Mesenchymal stem cell (in vitro differentiated cells and primary cell): ENCODE measurements at regions not wholly inside any gene's neighbourhood (a gene's known extent, or its start where the extent isn't known, plus 50 kb on each side); places are given as distances from the start of the nearest gene placed in this dataset.
"Not testable (repeated sequence)": the region's sequence is repeated elsewhere in the genome, so short reads cannot be mapped to it uniquely, and the experiment has no call there.

Experiments
- DNase-seq: peaks from one replicate; pipeline ENCODE4 v3.0.0-alpha.2; 2013
- H2AFZ ChIP-seq: one replicate; pipeline ENCODE4 v1.6.1; 2013; ENCODE audit warnings: low read depth, mild to moderate bottlenecking, control low read depth, inconsistent platforms, low read length, moderate library complexity
- H2AK5ac ChIP-seq: 2 replicates; pipeline ENCODE4 v1.6.1; 2013; ENCODE audit warnings: low read length, moderate library complexity, mild to moderate bottlenecking, inconsistent platforms; ENCODE audit not compliant: severe bottlenecking
- H2BK120ac ChIP-seq: one replicate; pipeline ENCODE4 v1.6.1; 2013; ENCODE audit warnings: low read depth, mild to moderate bottlenecking, inconsistent platforms, low read length, moderate library complexity
- H2BK12ac ChIP-seq, 2 experiments: one replicate each; pipeline ENCODE4 v1.6.1; 2013; ENCODE audit warnings: inconsistent platforms in 2 of 2, low read length in 2 of 2, mild to moderate bottlenecking in 2 of 2, moderate library complexity in 2 of 2, control low read depth in 1 of 2
- H2BK15ac ChIP-seq: one replicate; pipeline ENCODE4 v1.6.1; 2013; ENCODE audit warnings: mild to moderate bottlenecking, low read depth, inconsistent platforms; ENCODE audit not compliant: poor library complexity, severe bottlenecking
- H2BK5ac ChIP-seq: 2 replicates; pipeline ENCODE4 v1.6.1; 2013; ENCODE audit warnings: low read depth, mild to moderate bottlenecking, low read length, control low read depth, inconsistent platforms; ENCODE audit not compliant: poor library complexity, severe bottlenecking
- H3K14ac ChIP-seq, 2 experiments: one replicate each; pipeline ENCODE4 v1.6.1; 2013; ENCODE audit warnings: inconsistent platforms in 2 of 2, low read length in 2 of 2, control low read depth in 1 of 2, mild to moderate bottlenecking in 1 of 2, moderate library complexity in 1 of 2
- H3K18ac ChIP-seq, 2 experiments: one replicate each; pipeline ENCODE4 v1.6.1; 2013; ENCODE audit warnings: inconsistent platforms in 2 of 2, low read length in 2 of 2, control low read depth in 1 of 2, low read depth in 1 of 2, mild to moderate bottlenecking in 1 of 2
- H3K23ac ChIP-seq, 2 experiments: one replicate each; pipeline ENCODE4 v1.6.1; 2013; ENCODE audit warnings: inconsistent platforms in 2 of 2, low read length in 2 of 2, mild to moderate bottlenecking in 2 of 2, moderate library complexity in 2 of 2, control low read depth in 1 of 2
- H3K27ac ChIP-seq: 2 replicates; pipeline ENCODE4 v1.5.1; 2013; ENCODE audit warnings: mild to moderate bottlenecking, moderate library complexity, low read length, control low read depth, inconsistent platforms; ENCODE audit not compliant: poor library complexity, severe bottlenecking
- H3K27me3 ChIP-seq, 2 experiments: 2 replicates each; pipeline versions ENCODE4 v1.6.1 to v1.7.0; 2013; ENCODE audit warnings: low read length in 2 of 2, mild to moderate bottlenecking in 2 of 2, moderate library complexity in 2 of 2, control low read depth in 1 of 2, inconsistent platforms in 1 of 2; ENCODE audit not compliant: control insufficient read depth in 1 of 2, insufficient read depth in 1 of 2
- H3K36me3 ChIP-seq, 2 experiments: 2 replicates each; pipeline versions ENCODE4 v1.6.1 to v1.7.0; 2013; ENCODE audit warnings: low read length in 2 of 2, control low read depth in 1 of 2, inconsistent platforms in 1 of 2, low read depth in 1 of 2, mild to moderate bottlenecking in 1 of 2; ENCODE audit not compliant: insufficient read depth in 2 of 2, control insufficient read depth in 1 of 2
- H3K4ac ChIP-seq, 2 experiments: one replicate each; pipeline ENCODE4 v1.6.1; 2013; ENCODE audit warnings: inconsistent platforms in 2 of 2, low read length in 2 of 2, mild to moderate bottlenecking in 2 of 2, moderate library complexity in 2 of 2, control low read depth in 1 of 2, low read depth in 1 of 2
- H3K4me1 ChIP-seq: 2 replicates; pipeline ENCODE4 v1.6.1; 2013; ENCODE audit warnings: low read depth, low read length, control low read depth; ENCODE audit not compliant: control insufficient read depth, insufficient read depth
- H3K4me2 ChIP-seq: 2 replicates; pipeline ENCODE4 v1.6.1; 2013; ENCODE audit warnings: low read length, mild to moderate bottlenecking, inconsistent platforms; ENCODE audit not compliant: poor library complexity, severe bottlenecking
- H3K4me3 ChIP-seq, 2 experiments: 2 replicates each; pipeline versions ENCODE4 v1.5.1 to v1.7.0; 2013; ENCODE audit warnings: low read length in 2 of 2, mild to moderate bottlenecking in 2 of 2, control low read depth in 1 of 2, low read depth in 1 of 2; ENCODE audit not compliant: insufficient read depth in 1 of 2
- H3K79me1 ChIP-seq: replicated peaks from 2 replicates; pipeline ENCODE4 v1.6.1; 2013; ENCODE audit warnings: mild to moderate bottlenecking, control low read depth, low read length, inconsistent platforms; ENCODE audit not compliant: poor library complexity, severe bottlenecking
- H3K9ac ChIP-seq: 2 replicates; pipeline ENCODE4 v1.7.0; 2013; ENCODE audit warnings: mild to moderate bottlenecking, low read length, moderate library complexity
- H3K9me3 ChIP-seq: 2 replicates; pipeline ENCODE4 v1.7.0; 2013; ENCODE audit warnings: mild to moderate bottlenecking, low read length; ENCODE audit not compliant: control insufficient read depth
- H4K8ac ChIP-seq: one replicate; pipeline ENCODE4 v1.6.1; 2013; ENCODE audit warnings: inconsistent platforms, mild to moderate bottlenecking, low read length, moderate library complexity
- H4K91ac ChIP-seq: one replicate; pipeline ENCODE4 v1.6.1; 2013; ENCODE audit warnings: mild to moderate bottlenecking, low read length, inconsistent platforms
- WGBS: methylation state at CpG from one replicate; pipeline ENCODE4 v1.1.7; 2013; ENCODE audit warnings: mixed read lengths; 5-methylcytosine and 5-hydroxymethylcytosine counted together

DNA sequence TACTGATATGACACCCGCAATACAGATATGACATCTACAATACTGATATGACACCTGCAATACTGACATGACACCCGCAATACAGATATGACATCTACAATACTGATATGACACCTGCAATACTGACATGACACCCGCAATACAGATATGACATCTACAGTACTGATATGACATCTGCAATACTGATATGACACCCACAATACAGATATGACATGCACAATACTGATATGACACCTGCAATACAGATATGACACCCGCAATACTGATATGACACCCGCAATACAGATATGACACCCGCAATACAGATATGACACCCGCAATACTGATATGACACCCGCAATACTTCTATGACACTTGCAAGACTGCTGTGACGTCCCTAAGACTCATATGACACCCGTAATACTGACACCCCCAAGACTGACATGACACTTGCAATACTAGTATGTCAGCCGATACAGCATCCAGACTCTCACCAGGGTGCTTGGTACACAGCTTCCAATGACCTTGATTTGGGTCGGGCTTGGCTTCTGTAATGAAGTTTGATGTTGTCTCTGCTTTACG, 114.1 kb downstream of the MRPL57 start:
- H3K9me3 ChIP-seq, H3K9ac ChIP-seq, H3K27me3 ChIP-seq, H3K4me3 ChIP-seq, H2BK120ac ChIP-seq, H3K4ac ChIP-seq, H3K23ac ChIP-seq, H3K18ac ChIP-seq, DNase-seq, H2BK5ac ChIP-seq, H3K79me1 ChIP-seq, H3K14ac ChIP-seq, H4K8ac ChIP-seq, H3K36me3 ChIP-seq, H2AFZ ChIP-seq, H3K27ac ChIP-seq, H2AK5ac ChIP-seq, H4K91ac ChIP-seq, H2BK12ac ChIP-seq, H3K4me2 ChIP-seq, H3K4me1 ChIP-seq, H2BK15ac ChIP-seq: not testable (repeated sequence)
- 91% methylated on average over 12 of the region's 13 CpGs for WGBS

DNA sequence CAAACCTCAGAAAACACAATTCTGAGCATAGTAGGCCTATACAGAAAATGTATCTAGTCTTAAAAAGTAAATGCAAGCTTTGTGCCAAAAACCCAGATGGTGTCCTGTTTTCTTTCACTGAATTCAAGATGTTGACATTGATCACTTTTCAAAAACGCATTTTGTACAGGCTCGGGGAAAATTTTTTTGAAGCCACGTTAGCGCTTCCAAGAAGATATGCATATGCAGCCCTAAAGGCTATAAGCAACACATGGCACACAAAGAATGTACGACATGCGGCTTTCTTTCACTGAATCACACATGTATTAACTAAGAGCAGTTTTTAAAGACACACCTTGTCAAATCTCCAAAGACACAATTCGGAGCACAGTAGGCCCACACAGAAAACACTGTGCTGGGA, 115.4 kb downstream of the MRPL57 start:
- H2BK120ac ChIP-seq: no peak overlapping the region
- no peak overlapping the region for H3K4me3 ChIP-seq
- H3K36me3 ChIP-seq: no peaks in the 10 kb centered on the region
- H4K8ac ChIP-seq: no peak overlapping the region
- no peak overlapping the region for H4K91ac ChIP-seq
- H2AFZ ChIP-seq: no peak overlapping the region
- no peak overlapping the region for H2BK5ac ChIP-seq
- H3K18ac ChIP-seq: no peak overlapping the region
- no peak overlapping the region for H3K23ac ChIP-seq
- no peak overlapping the region for H2BK15ac ChIP-seq
- H3K9ac ChIP-seq: no peak overlapping the region
- H3K27me3 ChIP-seq: no peaks in the 10 kb centered on the region
- WGBS: 90% methylated on average over 7 of the region's 7 CpGs
- no peak overlapping the region for H2BK12ac ChIP-seq
- H3K79me1 ChIP-seq: no peaks in the 10 kb centered on the region
- H2AK5ac ChIP-seq: no peak overlapping the region
- H3K14ac ChIP-seq: no peak overlapping the region
- no peaks in the 10 kb centered on the region for H3K9me3 ChIP-seq
- H3K4ac ChIP-seq: no peak overlapping the region
- H3K27ac ChIP-seq: no peak overlapping the region
- no peak for DNase-seq
- no peak overlapping the region for H3K4me2 ChIP-seq
- H3K4me1 ChIP-seq: no peaks in the 10 kb centered on the region

DNA sequence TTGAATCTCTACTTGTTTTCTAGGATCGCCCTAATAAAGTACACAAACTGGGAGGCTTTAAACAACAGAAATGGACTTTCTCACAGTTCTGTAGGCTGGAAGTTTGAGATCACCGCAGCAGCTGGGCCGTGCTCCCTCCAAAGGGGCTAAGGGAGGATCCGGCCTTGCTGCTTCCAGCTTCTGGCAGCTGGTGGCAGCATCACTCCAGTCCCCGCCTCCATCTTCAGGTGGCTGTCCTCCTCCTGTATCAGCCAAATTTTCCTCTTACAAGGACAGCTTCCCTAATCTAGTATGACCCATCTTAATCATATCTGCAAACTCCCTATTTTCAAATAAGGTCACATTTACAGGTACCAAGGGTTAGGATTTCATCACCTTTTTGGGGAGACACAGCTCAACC, 120.5 kb downstream of the MRPL57 start:
- peak; percentile 43 for DNase-seq
- not testable (repeated sequence) for H2BK5ac ChIP-seq, H3K4me2 ChIP-seq, H2BK12ac ChIP-seq, H3K14ac ChIP-seq, H3K23ac ChIP-seq, H3K4me1 ChIP-seq, H3K9me3 ChIP-seq, H3K27me3 ChIP-seq, H3K4ac ChIP-seq, H3K79me1 ChIP-seq, H3K18ac ChIP-seq, H4K91ac ChIP-seq, H2AK5ac ChIP-seq, H4K8ac ChIP-seq, H3K36me3 ChIP-seq, H3K4me3 ChIP-seq, H2BK15ac ChIP-seq, H2BK120ac ChIP-seq
- H3K9ac ChIP-seq: peak overlapping the region; percentile 94
- H2AFZ ChIP-seq: peak overlapping the region; percentile 51
- 10% methylated on average over 5 of the region's 5 CpGs for WGBS
- H3K27ac ChIP-seq: peak overlapping the region; percentile 68

DNA sequence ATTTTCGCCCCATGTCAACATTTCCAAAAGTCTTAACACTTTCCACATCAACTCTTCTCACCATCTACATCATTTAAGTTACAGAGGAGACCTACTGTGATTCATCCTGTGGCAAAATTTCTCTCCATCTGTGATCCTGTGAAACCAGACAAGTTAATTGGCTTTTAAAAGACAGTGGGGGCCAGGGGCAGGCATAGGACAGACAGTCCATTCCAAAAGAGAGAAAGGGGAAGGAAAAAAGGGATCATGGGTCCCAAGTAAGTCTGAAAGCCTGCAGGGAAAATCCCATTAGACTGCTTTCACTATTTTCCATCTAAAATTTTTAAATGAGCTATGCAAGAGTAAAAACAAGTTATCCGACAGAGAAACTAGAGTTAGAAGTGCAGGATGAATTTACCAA, 121.0 kb downstream of the MRPL57 start:
- H2BK12ac ChIP-seq: no peak overlapping the region
- no peak overlapping the region for H4K91ac ChIP-seq
- H3K27me3 ChIP-seq: no peaks in the 10 kb centered on the region
- peak overlapping the region; percentile 69 for H4K8ac ChIP-seq
- no peak overlapping the region for H2BK5ac ChIP-seq
- no peaks in the 10 kb centered on the region for H3K36me3 ChIP-seq
- H3K9ac ChIP-seq: peak overlapping the region; percentile 94
- H3K4me3 ChIP-seq: peak overlapping the region in 1 of 2 experiments; percentile 94
- H2AK5ac ChIP-seq: no peak overlapping the region
- no peaks in the 10 kb centered on the region for H3K4me1 ChIP-seq
- H3K4me2 ChIP-seq: no peak overlapping the region
- WGBS: 100% methylated on average over 1 of the region's 2 CpGs
- no peak overlapping the region for H2BK15ac ChIP-seq
- H3K27ac ChIP-seq: peak overlapping the region; percentile 68
- H3K23ac ChIP-seq: no peak overlapping the region
- H3K14ac ChIP-seq: no peak overlapping the region
- no peak overlapping the region for H3K18ac ChIP-seq
- peaks cover 4% of the 10 kb centered on the region for H3K79me1 ChIP-seq
- no peak overlapping the region for H3K4ac ChIP-seq
- H2AFZ ChIP-seq: peak overlapping the region; percentile 51
- no peak overlapping the region for H2BK120ac ChIP-seq
- peak; percentile 59 for DNase-seq
- no peaks in the 10 kb centered on the region for H3K9me3 ChIP-seq
